ENCODE measurements at regions not wholly inside any gene's neighbourhood (a gene's known extent, or its start where the extent isn't known, plus 50 kb on each side); places are given as distances from the start of the nearest gene placed in this dataset.

DNA sequence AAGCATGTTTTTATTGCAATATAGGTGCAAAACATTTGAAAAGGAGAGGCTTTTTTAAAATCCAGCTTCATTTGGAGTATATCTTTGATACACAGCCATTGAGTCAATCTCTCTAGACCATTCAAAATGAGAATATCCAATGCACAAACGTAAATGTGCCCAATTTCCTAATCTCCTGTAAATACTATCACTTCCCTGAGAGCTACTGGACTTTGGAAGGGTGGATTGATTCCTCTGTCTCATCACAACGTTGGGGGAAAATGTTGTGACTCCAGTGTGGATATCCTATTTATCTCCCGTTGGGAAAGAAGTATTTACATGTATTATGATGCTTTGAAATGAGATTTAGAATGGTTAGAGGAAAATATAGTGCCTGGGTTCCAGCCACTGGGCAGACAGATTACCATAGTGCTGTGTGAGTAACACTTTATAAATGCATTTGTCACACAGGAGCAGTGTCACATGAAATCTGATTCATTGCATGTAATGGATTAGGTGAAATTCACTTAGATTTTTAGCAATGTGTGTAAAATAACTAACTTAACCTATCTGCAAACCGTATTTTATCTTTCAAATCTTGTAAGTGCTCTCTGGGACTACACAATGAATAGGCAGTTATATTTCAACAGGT is 64.4 kb upstream of the VCX3A start:
- TF ChIP-seq, protein P1, sequence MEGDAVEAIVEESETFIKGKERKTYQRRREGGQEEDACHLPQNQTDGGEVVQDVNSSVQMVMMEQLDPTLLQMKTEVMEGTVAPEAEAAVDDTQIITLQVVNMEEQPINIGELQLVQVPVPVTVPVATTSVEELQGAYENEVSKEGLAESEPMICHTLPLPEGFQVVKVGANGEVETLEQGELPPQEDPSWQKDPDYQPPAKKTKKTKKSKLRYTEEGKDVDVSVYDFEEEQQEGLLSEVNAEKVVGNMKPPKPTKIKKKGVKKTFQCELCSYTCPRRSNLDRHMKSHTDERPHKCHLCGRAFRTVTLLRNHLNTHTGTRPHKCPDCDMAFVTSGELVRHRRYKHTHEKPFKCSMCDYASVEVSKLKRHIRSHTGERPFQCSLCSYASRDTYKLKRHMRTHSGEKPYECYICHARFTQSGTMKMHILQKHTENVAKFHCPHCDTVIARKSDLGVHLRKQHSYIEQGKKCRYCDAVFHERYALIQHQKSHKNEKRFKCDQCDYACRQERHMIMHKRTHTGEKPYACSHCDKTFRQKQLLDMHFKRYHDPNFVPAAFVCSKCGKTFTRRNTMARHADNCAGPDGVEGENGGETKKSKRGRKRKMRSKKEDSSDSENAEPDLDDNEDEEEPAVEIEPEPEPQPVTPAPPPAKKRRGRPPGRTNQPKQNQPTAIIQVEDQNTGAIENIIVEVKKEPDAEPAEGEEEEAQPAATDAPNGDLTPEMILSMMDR (IDR thresholded peaks at IDR 0.05), result no peak
- TF ChIP-seq POLR2A (IDR thresholded peaks at IDR 0.05), result no peak

Measured in tibial nerve (tissue), 3 donors.